OCI-LY3 (cell line): ENCODE measurements at regions not wholly inside any gene's neighbourhood (a gene's known extent, or its start where the extent isn't known, plus 50 kb on each side); places are given as distances from the start of the nearest gene placed in this dataset.

Experiments
- EZH2phosphoT487 ChIP-seq: fragments of 200-600 bp; shearing (Covaris generic); IDR thresholded peaks from 2 replicates; pipeline ENCODE4 v1.6.1; 2018; ENCODE audit warnings: antibody characterized with exemption, mixed run types, low read depth
- TF ChIP-seq, protein P1 (sequence below): fragments of 200-600, 300-600 bp; sonication (generic); IDR thresholded peaks from 2 replicates; pipeline ENCODE4 v1.5.1; 2014; ENCODE audit warnings: antibody characterized with exemption, low read length, low read depth

DNA sequence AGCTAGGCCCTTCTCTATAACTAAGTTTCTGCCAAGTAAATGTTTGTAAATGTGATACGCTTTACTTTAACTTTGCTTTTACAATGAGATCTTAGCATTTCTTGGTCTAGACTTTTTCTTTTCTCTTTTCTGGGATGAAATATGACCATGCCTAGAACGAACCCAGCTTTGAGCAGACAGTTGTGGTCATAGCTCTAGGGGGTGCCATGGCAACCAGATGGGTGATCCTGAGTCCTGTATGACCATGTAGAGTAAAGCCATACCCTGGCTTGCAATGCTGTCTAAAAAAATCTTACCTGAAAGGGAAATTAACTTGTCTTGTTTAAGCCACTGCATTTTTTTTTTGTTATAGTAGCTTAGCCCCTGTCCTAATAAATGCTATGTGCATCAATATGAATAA, 956.3 kb downstream of the SLC4A3 start:
- TF ChIP-seq, protein P1, sequence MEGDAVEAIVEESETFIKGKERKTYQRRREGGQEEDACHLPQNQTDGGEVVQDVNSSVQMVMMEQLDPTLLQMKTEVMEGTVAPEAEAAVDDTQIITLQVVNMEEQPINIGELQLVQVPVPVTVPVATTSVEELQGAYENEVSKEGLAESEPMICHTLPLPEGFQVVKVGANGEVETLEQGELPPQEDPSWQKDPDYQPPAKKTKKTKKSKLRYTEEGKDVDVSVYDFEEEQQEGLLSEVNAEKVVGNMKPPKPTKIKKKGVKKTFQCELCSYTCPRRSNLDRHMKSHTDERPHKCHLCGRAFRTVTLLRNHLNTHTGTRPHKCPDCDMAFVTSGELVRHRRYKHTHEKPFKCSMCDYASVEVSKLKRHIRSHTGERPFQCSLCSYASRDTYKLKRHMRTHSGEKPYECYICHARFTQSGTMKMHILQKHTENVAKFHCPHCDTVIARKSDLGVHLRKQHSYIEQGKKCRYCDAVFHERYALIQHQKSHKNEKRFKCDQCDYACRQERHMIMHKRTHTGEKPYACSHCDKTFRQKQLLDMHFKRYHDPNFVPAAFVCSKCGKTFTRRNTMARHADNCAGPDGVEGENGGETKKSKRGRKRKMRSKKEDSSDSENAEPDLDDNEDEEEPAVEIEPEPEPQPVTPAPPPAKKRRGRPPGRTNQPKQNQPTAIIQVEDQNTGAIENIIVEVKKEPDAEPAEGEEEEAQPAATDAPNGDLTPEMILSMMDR, result no peak
- TF ChIP-seq EZH2phosphoT487, result no peak
